Activated CD4-positive, alpha-beta T cell treated with anti-CD3 and anti-CD28 coated beads, Interleukin-2, amount 50 U/mL, for 1 hour (primary cell): ENCODE measurements at regions not wholly inside any gene's neighbourhood (a gene's known extent, or its start where the extent isn't known, plus 50 kb on each side); places are given as distances from the start of the nearest gene placed in this dataset.

Experiments
- DNase-seq: peaks from one replicate; pipeline ENCODE4 v3.0.0-alpha.2; 2020

- no peak for DNase-seq
These were observed 136.5 kb upstream of the HAAO start for GRCh38 chr2:42928692-42929545.

- no peak for DNase-seq
These were observed 135.8 kb upstream of the HAAO start for GRCh38 chr2:42928161-42928691.

GRCh38 chr2:42927334-42928160 lies 135.2 kb upstream of the HAAO start:
- DNase-seq: no peak

GRCh38 chr2:42926434-42927333 lies 134.3 kb upstream of the HAAO start:
- no peak for DNase-seq

- DNase-seq: no peak
These were observed 133.5 kb upstream of the HAAO start for GRCh38 chr2:42925742-42926433.

- DNase-seq: no peak
These were observed 132.1 kb upstream of the HAAO start for GRCh38 chr2:42924418-42924886.

GRCh38 chr2:42923580-42924417 lies 131.4 kb upstream of the HAAO start:
- DNase-seq: no peak

- no peak for DNase-seq
These were observed 130.6 kb upstream of the HAAO start for GRCh38 chr2:42922790-42923579.

GRCh38 chr2:42922293-42922692 lies 129.9 kb upstream of the HAAO start:
- DNase-seq: no peak

- no peak for DNase-seq
These were observed 129.3 kb upstream of the HAAO start for GRCh38 chr2:42921721-42922120.

GRCh38 chr2:42921147-42921520 lies 128.8 kb upstream of the HAAO start:
- no peak for DNase-seq

GRCh38 chr2:42920446-42921146 lies 128.2 kb upstream of the HAAO start:
- DNase-seq: no peak

- no peak for DNase-seq
These were observed 126.4 kb upstream of the HAAO start for GRCh38 chr2:42918671-42919318.

- DNase-seq: no peak
These were observed 125.7 kb upstream of the HAAO start for GRCh38 chr2:42918041-42918440.

GRCh38 chr2:42917425-42917927 lies 125.1 kb upstream of the HAAO start:
- no peak for DNase-seq

GRCh38 chr2:42916324-42916723 lies 123.9 kb upstream of the HAAO start:
- DNase-seq: no peak

- no peak for DNase-seq
These were observed 122.5 kb upstream of the HAAO start for GRCh38 chr2:42914860-42915259.

- no peak for DNase-seq
These were observed 121.9 kb upstream of the HAAO start for GRCh38 chr2:42914314-42914713.
